ENCODE measurements at regions not wholly inside any gene's neighbourhood (a gene's known extent, or its start where the extent isn't known, plus 50 kb on each side); places are given as distances from the start of the nearest gene placed in this dataset.
"Not testable (repeated sequence)": the region's sequence is repeated elsewhere in the genome, so short reads cannot be mapped to it uniquely, and the experiment has no call there.

GRCh38 chr6:2611092-2611491 lies 139.6 kb downstream of the MYLK4 start:
- no peak for DNase-seq

- DNase-seq, result no peak
Measured at GRCh38 chr6:2608503-2608902, 142.2 kb downstream of the MYLK4 start.

- no peak for DNase-seq
Measured at GRCh38 chr6:2600363-2600762, 150.4 kb downstream of the MYLK4 start.

- no peak for DNase-seq
Measured at GRCh38 chr6:2599817-2600216, 150.9 kb downstream of the MYLK4 start.

GRCh38 chr6:2598867-2599266 lies 151.9 kb downstream of the MYLK4 start:
- no peak for DNase-seq

- no peak for DNase-seq
Measured at GRCh38 chr6:2597991-2598390, 152.7 kb downstream of the MYLK4 start.

- not testable (repeated sequence) for DNase-seq
Measured at GRCh38 chr6:2597457-2597856, 153.3 kb downstream of the MYLK4 start.

GRCh38 chr6:2596222-2596621 lies 154.5 kb downstream of the MYLK4 start:
- DNase-seq, result no peak

GRCh38 chr6:2594868-2595267 lies 155.9 kb downstream of the MYLK4 start:
- DNase-seq, result no peak

GRCh38 chr6:2593167-2593566 lies 157.6 kb downstream of the MYLK4 start:
- no peak for DNase-seq

- no peak for DNase-seq
Measured at GRCh38 chr6:2589171-2589661, 161.5 kb downstream of the MYLK4 start.

- no peak for DNase-seq
Measured at GRCh38 chr6:2583459-2583858, 167.3 kb downstream of the MYLK4 start.

GRCh38 chr6:2582268-2582667 lies 168.5 kb downstream of the MYLK4 start:
- no peak for DNase-seq

GRCh38 chr6:2581611-2582010 lies 169.1 kb downstream of the MYLK4 start:
- no peak for DNase-seq

GRCh38 chr6:2581011-2581410 lies 169.7 kb downstream of the MYLK4 start:
- no peak for DNase-seq

GRCh38 chr6:2579804-2580570 lies 170.7 kb downstream of the MYLK4 start:
- DNase-seq, result no peak

- no peak for DNase-seq
Measured at GRCh38 chr6:2579241-2579761, 171.4 kb downstream of the MYLK4 start.

GRCh38 chr6:2578767-2579166 lies 172.0 kb downstream of the MYLK4 start:
- DNase-seq, result no peak

GRCh38 chr6:2576499-2576898 lies 174.2 kb downstream of the MYLK4 start:
- no peak for DNase-seq

- DNase-seq, result no peak
Measured at GRCh38 chr6:2575236-2575635, 175.5 kb downstream of the MYLK4 start.

GRCh38 chr6:2569420-2569819 lies 181.3 kb downstream of the MYLK4 start:
- not testable (repeated sequence) for DNase-seq

GRCh38 chr6:2566048-2566447 lies 184.7 kb downstream of the MYLK4 start:
- DNase-seq, result no peak

GRCh38 chr6:2565499-2565898 lies 185.2 kb downstream of the MYLK4 start:
- DNase-seq, result no peak

- peak; percentile 76 for DNase-seq
Measured at GRCh38 chr6:2563635-2564034, 187.1 kb downstream of the MYLK4 start.

Measured in activated CD4-positive, alpha-beta T cell treated with anti-CD3 and anti-CD28 coated beads, Interleukin-2, Interleukin-6, amounts not matched to agents 100 ng/mL and 50 ng/mL, durations not matched to agents 16 hours and 8 hours (primary cell).